ENCODE measurements at regions not wholly inside any gene's neighbourhood (a gene's known extent, or its start where the extent isn't known, plus 50 kb on each side); places are given as distances from the start of the nearest gene placed in this dataset.

DNA sequence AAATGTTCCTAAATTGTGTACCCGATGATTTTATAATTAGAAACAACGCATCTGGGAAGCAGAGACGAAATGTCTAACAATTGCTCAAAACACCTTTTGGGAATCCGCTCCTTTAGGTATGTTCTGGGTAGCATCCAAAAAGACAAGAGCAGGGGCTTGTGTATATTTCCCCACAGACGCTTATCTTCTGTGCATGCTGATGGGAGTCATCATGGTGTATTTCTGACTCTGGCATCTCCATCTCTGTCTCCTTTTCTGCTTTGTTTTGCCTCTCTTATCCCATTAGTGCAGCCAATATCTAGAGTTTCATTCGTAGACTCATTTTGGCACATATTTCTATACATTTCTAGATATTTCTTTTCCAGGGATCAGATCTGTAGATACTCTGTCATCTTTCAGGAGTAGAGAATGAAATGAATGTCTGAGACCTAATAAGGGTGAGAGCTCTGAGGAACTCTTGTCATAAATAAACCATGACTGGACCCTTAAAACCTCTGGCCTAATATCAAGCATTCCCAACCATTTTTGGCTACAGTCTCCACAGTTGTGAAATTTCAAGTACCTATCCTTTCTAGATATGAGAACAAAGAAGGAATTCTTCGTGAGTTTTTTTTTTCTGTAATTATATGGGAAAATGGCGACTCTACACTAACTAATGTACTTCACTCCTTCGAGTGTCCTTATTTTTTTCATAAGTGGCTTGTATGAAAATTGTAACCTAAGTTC lies 508.2 kb downstream of the ACTL7B start:
- TF ChIP-seq, protein P1, sequence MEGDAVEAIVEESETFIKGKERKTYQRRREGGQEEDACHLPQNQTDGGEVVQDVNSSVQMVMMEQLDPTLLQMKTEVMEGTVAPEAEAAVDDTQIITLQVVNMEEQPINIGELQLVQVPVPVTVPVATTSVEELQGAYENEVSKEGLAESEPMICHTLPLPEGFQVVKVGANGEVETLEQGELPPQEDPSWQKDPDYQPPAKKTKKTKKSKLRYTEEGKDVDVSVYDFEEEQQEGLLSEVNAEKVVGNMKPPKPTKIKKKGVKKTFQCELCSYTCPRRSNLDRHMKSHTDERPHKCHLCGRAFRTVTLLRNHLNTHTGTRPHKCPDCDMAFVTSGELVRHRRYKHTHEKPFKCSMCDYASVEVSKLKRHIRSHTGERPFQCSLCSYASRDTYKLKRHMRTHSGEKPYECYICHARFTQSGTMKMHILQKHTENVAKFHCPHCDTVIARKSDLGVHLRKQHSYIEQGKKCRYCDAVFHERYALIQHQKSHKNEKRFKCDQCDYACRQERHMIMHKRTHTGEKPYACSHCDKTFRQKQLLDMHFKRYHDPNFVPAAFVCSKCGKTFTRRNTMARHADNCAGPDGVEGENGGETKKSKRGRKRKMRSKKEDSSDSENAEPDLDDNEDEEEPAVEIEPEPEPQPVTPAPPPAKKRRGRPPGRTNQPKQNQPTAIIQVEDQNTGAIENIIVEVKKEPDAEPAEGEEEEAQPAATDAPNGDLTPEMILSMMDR (IDR thresholded peaks at IDR 0.05), result no peak
- DNase-seq (ENCODE audit: low spot score), result no peak
- Histone ChIP-seq H3K4me3 (no peak overlapping the region), H3K27ac (no peak overlapping the region)

DNA sequence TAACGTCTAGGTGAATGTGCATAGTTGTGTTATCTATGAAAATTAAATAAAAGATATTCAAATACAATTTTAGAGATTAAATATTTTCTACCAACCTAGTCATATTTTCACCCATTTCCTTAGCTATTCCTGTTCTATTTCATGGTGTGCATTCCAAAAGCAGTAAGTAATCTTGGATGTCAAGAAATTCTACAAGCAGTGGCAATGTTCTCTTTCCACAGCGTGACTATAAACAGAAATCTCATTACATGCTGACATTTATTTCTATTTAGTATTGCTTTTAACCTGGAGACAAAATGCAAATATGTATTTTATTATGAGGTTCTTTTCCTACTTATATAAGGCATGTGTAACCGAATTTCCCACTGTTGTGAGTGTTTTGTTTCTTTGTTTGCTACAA lies 510.0 kb downstream of the ACTL7B start:
- peak overlapping the region; percentile 15 to 38 for H3K27ac ChIP-seq
- TF ChIP-seq, protein P1 (IDR thresholded peaks at IDR 0.05), result no peak
- no peak for DNase-seq (ENCODE audit: low spot score)
- H3K4me3 ChIP-seq, result no peak overlapping the region

DNA sequence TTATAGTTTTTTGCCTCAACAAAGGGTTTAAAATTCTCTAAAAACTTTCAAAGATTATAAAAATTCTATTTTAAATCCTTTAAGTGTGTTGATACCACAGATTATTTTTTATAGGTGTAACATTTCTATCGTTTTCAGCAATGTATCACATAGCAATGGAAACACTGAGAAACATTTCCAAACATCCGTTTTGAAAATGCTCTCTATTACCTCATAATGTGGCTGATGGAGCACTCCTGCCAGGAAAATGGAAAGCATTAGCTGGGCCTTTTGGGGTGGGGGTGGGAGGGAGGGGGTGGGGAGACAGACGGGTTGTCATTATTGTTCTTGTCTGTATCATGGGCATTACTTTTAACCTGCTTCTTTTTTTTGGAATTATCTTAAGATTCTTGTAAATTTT lies 516.5 kb downstream of the ACTL7B start:
- DNase-seq (ENCODE audit: low spot score), result no peak
- TF ChIP-seq, protein P1 (IDR thresholded peaks at IDR 0.05), result no peak
- Histone ChIP-seq H3K4me3 (no peak overlapping the region), H3K27ac (no peak overlapping the region)

DNA sequence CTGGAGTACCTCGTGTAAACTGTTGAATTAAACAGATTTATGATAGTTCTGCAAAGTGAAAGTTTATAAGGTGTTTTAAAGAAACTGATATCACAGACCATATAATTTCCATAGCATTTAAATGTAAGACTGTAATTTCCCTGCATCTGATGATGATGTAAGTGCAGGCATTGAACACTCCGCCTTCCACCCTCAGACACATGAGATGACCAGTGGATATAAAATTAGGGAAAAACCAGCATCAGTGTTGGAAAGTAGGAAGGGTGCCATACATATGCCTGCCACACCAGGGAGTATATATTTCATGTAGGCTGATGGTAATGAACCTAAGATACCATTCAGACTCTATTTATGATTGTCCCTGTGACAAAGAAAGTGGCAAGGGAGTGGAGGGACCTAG lies 519.2 kb downstream of the ACTL7B start:
- no peak overlapping the region for H3K4me3 ChIP-seq
- TF ChIP-seq, protein P1 (IDR thresholded peaks at IDR 0.05), result no peak
- no peak for DNase-seq (ENCODE audit: low spot score)
- H3K27ac ChIP-seq, result no peak overlapping the region

DNA sequence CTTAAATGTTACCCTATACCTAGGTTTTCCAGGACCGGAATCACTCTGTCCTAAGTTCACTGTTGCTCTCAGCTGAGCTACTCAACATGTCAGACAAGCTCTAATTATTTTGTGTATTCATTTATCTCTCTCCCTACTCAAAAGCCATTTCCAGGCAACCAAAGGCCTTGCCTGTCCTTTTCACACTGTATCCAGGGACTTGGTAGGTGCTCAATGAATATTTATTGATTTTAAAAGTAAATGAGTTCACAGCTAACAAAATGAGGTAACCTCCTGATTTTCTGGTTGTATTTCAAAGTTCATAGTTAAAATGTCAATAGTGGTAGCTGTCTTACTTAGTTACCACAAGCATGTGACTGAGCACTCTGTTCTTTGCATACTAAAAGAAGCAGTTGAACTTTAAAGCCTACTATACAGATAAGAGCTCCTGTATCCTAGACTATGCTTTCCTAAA lies 522.2 kb downstream of the ACTL7B start:
- no peak overlapping the region for H3K4me3 ChIP-seq
- TF ChIP-seq, protein P1 (IDR thresholded peaks at IDR 0.05), result no peak
- no peak for DNase-seq (ENCODE audit: low spot score)
- no peak overlapping the region for H3K27ac ChIP-seq

DNA sequence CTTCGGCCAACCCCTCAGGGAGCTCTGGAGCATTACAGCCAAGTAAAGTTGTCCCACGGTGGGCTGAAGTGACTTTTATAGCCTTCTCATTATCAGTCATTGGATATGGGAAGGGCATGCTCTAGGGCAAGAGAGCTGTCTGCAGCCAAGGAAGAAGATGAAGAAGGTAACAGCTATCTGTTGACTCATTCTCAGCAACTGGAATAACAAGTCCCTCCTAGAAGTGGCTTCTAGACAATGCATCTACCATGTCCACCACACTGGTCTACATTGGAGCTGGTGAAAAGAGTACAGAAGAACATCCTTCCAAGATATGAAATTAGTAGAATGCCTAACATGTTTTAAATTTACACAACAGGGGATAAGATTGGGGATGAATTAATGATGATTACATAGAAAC lies 524.2 kb downstream of the ACTL7B start:
- Histone ChIP-seq H3K4me3 (no peak overlapping the region), H3K27ac (no peak overlapping the region)
- DNase-seq (ENCODE audit: low spot score), result no peak
- TF ChIP-seq, protein P1 (IDR thresholded peaks at IDR 0.05), result no peak

DNA sequence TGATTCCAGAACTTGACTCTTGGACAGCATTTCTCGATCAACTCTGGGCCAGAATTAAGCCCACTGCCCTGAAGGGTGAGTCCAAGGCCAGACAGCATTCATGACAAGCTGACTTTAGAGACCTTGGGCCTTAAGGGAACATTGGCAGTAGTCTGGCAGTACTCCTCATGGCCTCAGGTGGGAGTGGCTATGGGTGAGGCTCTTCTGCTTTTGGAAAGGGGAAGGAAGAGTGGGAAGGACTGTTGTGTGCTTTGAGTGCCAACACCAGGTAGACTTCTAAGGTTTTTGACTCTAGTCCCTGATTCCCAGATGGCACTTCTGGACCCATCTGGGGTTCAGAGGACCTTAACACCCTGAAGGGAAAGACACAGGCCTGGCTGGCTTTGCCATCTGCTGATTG lies 530.4 kb downstream of the ACTL7B start:
- Histone ChIP-seq H3K27ac (no peak overlapping the region), H3K4me3 (no peak overlapping the region)
- DNase-seq (ENCODE audit: low spot score), result no peak
- TF ChIP-seq, protein P1 (IDR thresholded peaks at IDR 0.05), result no peak
